Left colon (tissue), 2 donors: ENCODE measurements at regions not wholly inside any gene's neighbourhood (a gene's known extent, or its start where the extent isn't known, plus 50 kb on each side); places are given as distances from the start of the nearest gene placed in this dataset.

Source experiments
- ATAC-seq: fragments of 200-7000 bp; cut with Tn5 transposase; one replicate; pipeline ENCODE4 v1.9.1; 2020; ENCODE audit warnings: mild to moderate bottlenecking, moderate library complexity
- DNase-seq, 2 donors: peaks; one replicate each; pipeline ENCODE4 v3.0.0-alpha.2; 2020
- intact Hi-C, 2 donors: fragments of 100-400 bp; cut with DNase I in 1 of 2; cut with micrococcal nuclease in 1 of 2; formaldehyde crosslinking; loops; one replicate each; pipeline versions ENCODE4 v1.11.2 to v1.14.0; 2022; cut with DNase I, micrococcal nuclease
- donor health status: DM: no; HTN: no; CAD: no.
- donor health status: DM: yes; HTN: yes; CAD: no.

- no peak for ATAC-seq
- no peak for DNase-seq
- intact Hi-C loops = no loop called here
Measured at GRCh38 chr13:78376033-78376432, 227.3 kb downstream of the POU4F1 start.

- DNase-seq = no peak
- intact Hi-C loops = no loop called here
- no peak for ATAC-seq
Measured at GRCh38 chr13:78372581-78372980, 230.8 kb downstream of the POU4F1 start.

DNA sequence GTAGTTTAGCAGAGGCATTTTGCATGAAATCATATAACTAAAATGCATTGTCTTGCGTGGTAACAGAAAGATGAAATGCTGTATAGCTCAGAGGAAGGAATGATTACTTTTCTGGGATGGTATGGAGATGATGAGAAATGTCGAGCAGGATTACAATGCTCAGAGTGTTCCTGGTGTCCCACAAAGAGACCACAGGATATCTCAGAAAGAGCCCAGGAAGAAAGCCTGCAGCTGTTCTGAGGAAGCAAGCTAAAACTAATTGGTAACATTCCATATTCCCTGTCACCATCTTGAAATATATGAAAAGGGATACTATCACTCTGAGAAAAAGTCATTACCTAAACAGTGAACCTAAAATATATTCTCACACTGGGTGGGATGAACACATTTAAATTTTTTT lies 233.1 kb downstream of the POU4F1 start:
- DNase-seq = no peak
- intact Hi-C loops = no loop called here
- no peak for ATAC-seq

- ATAC-seq (no peak), DNase-seq (no peak)
- intact Hi-C loops = no loop called here
Measured at GRCh38 chr13:78364711-78365110, 238.6 kb downstream of the POU4F1 start.

GRCh38 chr13:78341032-78341431 lies 262.3 kb downstream of the POU4F1 start:
- ATAC-seq (no peak), DNase-seq (no peak)
- intact Hi-C loops = no loop called here

GRCh38 chr13:78339927-78340326 lies 263.4 kb downstream of the POU4F1 start:
- ATAC-seq (no peak), DNase-seq (no peak)
- intact Hi-C loops = no loop called here

- intact Hi-C loops = no loop called here
- DNase-seq (no peak), ATAC-seq (no peak)
Measured at GRCh38 chr13:78334059-78334458, 269.3 kb downstream of the POU4F1 start.

- no peak for DNase-seq
- no peak for ATAC-seq
- intact Hi-C loops = no loop called here
Measured at GRCh38 chr13:78326633-78327032, 276.7 kb downstream of the POU4F1 start.

- ATAC-seq = no peak
- intact Hi-C loops = no loop called here
- DNase-seq = no peak
Measured at GRCh38 chr13:78325585-78325984, 277.8 kb downstream of the POU4F1 start.

- DNase-seq (no peak), ATAC-seq (no peak)
- intact Hi-C loops = no loop called here
Measured at GRCh38 chr13:78323848-78324247, 279.5 kb downstream of the POU4F1 start.

- DNase-seq (no peak), ATAC-seq (no peak)
- intact Hi-C loops = no loop called here
Measured at GRCh38 chr13:78323040-78323439, 280.3 kb downstream of the POU4F1 start.

- intact Hi-C loops = no loop called here
- DNase-seq (no peak), ATAC-seq (no peak)
Measured at GRCh38 chr13:78319101-78319627, 284.2 kb downstream of the POU4F1 start.

DNA sequence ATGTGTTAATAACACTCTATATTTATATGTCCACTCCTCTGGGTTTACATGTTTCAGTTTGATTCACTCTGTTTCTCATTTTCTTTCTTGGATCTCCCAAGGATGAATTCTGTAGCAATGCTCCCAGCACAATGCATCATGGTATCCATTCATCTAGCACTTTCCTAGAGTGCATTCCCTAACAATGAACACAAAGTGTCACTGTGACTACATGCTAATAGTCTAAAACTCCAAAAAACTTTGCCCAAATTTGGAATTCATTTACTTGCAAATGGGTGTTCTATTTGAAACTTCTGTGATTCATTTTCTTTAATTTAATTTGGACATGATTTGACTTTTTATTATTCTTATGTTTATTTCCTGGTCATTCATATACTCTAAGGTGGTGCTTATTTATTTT lies 286.3 kb downstream of the POU4F1 start:
- no peak for ATAC-seq
- no peak for DNase-seq
- intact Hi-C loops = no loop called here

GRCh38 chr13:78309497-78310180 lies 293.7 kb downstream of the POU4F1 start:
- no peak for ATAC-seq

DNA sequence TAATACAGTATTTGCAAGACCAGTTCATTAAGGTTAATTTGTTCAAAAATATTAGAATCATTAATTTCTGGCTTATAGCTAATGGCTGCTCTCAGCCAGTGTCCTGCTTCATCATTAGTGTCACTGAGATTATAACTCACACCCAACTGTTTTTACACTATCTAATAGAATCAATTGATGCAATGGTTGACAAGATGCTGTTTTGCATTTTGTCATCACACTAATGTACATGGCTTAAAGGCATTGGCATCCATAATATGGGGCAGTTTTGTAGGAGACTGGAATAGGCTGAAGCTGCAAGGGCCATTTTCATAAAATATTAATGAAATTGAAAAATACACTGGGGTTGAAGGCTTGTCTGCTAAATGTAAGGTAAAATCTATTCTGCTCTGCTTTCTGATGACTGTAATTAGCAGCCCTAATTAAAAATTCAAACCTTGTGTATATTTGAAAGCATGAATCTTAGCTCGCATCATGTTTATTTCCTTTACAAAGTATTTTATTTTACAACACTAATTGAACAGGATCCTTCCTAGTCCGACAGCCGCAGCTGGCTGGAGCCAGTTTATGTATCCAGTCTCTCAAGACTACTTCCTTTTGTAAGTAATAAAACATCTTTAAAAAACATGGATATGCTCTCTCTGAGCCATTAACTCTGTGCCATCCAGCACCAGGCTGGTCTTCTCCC lies 296.7 kb downstream of the POU4F1 start:
- intact Hi-C loops = no loop called here
- DNase-seq = no peak
- no peak for ATAC-seq

More at GRCh38 chr13:78309497-78310180, 293.7 kb downstream of the POU4F1 start:
- no peak for DNase-seq
- intact Hi-C loops = no loop called here

DNA sequence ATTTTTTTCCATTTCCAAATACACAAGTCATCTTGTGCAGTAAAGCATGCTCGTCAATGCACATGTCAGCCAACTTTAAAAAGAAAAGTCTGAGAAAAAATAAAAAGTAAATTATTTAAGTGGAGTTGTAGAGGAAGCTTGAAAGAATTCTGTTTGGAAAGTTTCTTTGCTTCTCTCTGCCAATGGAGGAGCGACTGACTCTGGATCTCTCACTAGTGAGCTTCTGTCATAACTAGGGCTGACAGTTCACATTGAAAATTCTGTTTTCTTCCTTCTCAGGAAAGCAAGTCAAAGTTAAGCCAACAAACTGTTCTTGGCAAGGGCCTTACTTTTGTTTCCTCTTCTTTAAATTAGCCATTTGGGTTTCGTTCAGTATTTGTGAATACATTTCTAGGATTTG lies 298.2 kb downstream of the POU4F1 start:
- ATAC-seq = no peak
- intact Hi-C loops = no loop called here
- DNase-seq = no peak

- DNase-seq = no peak
- intact Hi-C loops = no loop called here
- ATAC-seq = no peak
Measured at GRCh38 chr13:78299832-78300623, 303.3 kb downstream of the POU4F1 start.

DNA sequence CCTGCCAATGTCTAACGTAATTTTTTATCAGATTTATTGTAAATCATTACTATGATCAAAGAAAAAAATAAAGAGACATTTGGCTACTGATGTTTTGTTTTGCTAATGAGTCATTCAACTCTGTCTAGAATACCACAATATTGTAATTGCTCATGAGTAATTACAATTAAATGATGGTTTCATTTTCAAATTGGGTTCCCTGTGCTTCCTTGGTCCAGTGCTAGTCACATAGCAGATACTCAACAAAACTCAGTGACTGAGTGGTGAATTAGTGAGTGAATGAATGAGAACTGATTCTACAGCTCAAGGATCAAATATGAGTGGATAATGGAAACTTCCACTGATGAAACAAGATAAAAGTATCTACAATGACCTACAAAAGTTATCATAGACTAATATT lies 304.7 kb downstream of the POU4F1 start:
- intact Hi-C loops = no loop called here
- ATAC-seq (no peak), DNase-seq (no peak)

DNA sequence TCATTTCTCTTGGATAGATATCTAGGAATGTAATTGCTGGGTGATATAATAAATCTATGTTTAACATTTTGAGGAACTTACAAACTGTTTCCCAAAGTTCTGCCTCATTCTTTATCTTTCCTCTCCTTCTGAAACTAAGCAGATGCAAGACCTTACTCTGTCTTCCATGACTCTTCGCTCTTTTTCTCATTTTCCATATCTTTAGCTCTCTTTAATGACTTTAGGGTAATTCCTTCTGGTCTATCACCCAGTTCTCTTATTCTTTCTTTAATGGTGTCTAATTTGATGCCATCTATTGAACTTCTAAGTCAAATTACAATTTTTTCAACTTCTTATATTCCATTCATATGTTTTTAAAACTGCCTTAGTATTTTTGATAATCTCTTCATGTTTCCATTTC lies 316.6 kb downstream of the POU4F1 start:
- intact Hi-C loops = no loop called here
- no peak for ATAC-seq
- DNase-seq = no peak

- intact Hi-C loops = no loop called here
- DNase-seq (no peak), ATAC-seq (no peak)
Measured at GRCh38 chr13:78265098-78265497, 338.3 kb downstream of the POU4F1 start.
